Epithelial cell of prostate (primary cell): ENCODE measurements at regions not wholly inside any gene's neighbourhood (a gene's known extent, or its start where the extent isn't known, plus 50 kb on each side); places are given as distances from the start of the nearest gene placed in this dataset.

Experiments used
- DNase-seq: peaks from one replicate; pipeline ENCODE4 v3.0.0-alpha.2; 2011; ENCODE audit warnings: low read depth, low spot score
- H3K27ac ChIP-seq: fragments of 450-650 bp; 2 replicates; pipeline ENCODE4 v1.5.1; 2017; ENCODE audit warnings: mild to moderate bottlenecking

DNA sequence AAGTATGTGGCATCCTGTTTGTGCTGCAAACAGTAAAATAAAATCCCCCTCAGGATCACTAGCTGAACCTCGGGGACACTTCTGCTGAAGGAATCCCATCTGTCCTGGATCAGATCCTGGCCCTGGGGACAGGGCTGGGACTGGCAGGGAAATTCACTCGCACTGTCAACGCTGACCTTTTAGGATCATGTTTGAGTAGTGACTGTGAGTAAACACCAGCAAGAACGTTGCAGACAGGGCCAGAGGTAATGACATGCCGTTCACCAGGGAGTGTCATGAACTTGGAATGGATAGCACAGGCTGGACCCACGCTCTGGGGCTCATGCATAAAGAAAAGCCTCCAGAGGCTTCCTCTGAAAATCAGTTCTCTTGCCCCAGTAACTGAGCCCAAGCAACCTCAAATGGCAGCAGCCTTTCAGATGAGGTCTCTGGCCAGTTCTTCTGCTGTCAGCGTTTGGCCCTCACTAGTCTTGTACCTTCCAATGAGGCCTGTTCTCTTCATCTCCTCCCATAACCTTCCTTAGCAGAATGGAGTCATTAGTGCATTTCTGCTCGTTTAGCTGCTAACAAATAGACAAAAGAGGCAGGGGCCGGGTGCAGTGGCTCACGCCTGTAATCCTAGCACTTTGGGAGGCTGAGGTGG is 51.0 kb upstream of the BARX2 start:
- DNase-seq: no peak
- no peak overlapping the region for H3K27ac ChIP-seq

DNA sequence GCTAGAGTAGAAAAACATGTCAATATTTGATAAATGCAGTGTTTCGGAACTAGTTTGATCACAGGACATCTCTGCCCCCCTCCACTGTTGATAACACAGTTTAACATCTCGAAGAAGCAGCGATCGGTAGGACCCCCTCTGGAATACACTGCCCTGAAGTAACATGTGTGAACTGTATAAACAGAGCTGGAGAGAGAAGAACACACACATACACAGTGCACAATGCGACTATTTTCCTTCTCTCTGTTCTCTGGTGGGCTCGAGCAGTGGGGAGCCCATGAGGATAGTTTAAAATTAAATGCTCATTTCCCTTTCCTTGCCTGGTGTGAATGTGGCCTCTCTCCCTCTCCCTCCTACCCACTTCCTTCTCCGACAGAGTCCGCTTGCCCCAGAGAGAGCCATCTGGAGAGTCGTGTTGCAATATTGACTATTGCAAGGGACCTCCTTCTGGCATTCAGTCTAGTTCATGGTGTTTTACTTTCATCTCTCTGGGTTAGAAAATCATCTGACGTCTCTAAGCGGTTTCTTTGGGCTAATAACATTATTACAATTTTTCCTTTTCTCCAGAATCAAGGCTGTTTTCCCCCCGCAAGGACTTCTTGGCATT is 51.6 kb upstream of the BARX2 start:
- no peak for DNase-seq

DNA sequence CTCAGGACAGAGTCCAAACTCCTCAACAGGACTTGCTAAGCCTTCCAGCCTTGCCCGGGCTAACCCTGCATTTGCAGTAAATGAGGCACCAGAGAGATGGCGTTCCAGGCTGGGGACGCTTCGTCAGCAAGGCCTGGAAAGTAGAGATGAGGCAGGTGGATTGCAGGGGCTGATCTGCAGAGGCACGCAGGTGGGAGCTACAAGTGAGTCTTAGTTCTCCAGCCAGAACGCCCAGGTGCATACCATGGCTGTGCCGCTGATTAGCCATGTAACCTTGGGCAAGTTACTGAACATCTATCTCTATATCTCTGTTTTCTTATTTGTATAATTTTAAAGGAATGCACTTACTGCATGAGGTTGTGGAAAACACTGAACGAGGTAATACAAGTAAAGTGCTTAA is 52.7 kb upstream of the BARX2 start:
- H3K27ac ChIP-seq: no peak overlapping the region
- DNase-seq: no peak

More for the DNA sequence above, 51.6 kb upstream of the BARX2 start:
- no peak overlapping the region for H3K27ac ChIP-seq

DNA sequence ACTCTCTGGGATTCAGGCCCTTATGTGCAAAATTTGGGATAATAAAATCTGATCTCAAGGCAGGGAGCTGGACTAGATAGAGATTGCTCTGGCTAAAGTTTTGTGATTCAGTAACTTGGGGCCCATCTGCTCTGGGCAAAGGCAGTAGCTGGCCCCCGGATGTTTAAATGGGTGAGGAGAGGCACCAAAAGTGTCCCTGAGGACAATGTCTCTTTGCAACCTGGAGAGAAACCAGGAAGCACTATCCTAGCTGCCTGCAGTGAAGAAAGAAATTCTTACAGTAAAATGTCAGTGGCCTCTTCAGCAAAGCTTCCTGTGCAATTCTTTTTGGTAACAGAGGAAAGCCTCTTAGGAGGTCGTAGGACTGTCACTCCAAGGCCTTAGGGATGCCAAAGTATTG is 54.6 kb upstream of the BARX2 start:
- no peak overlapping the region for H3K27ac ChIP-seq
- no peak for DNase-seq

DNA sequence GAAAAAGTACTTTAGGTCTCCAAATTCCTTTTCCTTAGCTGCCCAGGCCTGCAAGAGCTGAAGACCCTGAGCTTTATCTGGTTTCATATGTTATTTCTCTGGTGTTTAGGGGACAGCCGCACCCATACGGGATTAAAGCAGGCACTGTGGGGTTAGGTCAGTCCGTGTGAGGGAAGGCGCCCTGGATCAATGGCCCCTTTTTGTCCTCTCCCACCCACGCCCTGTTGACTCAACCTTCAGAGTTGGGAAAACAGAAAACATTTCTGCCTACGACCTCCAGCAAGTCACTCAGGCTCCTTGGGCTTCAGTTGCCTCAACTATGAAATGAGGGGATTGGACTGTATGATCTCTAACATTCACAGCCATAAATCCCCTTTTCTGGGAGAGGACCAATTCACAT is 55.2 kb upstream of the BARX2 start:
- H3K27ac ChIP-seq: no peak overlapping the region
- no peak for DNase-seq

DNA sequence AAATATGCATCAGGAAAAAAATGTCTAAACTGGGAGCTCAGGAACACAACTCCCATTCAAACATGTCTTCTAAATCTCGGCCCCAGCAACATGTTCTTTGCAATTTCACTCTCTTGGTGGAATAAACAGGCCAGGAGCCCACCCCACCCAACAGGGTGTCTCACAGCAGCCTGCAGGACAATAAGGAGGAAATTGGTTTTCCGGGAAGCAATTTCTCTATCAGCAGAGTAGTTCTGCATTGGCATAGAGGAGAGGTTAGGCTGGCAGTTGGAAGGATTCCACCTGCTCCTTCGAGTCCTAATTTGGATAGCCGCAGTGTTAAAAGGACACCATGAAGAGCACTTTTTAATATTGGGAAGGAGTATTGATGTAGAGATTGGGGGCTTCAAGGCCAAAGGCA is 55.9 kb upstream of the BARX2 start:
- DNase-seq: no peak
- no peak overlapping the region for H3K27ac ChIP-seq

DNA sequence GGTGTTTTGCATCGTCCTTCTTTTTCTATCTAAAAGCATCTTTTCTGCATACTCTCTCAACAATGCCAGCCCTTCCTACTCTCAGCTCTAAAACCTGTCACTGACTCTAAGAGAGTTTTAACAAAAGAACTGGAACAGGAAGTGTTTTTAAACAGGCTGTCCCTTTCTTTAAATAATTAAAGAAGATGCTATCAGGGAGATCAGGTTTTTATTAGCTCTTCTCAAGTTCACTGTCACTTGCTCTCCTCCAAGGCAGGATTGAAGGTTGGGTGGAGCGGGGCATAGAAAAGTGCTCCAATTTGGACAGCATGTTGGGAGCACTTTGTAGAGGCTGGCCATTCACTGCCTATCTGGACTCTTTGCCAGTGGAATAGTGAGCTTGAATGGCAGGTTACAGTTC is 56.4 kb upstream of the BARX2 start:
- no peak overlapping the region for H3K27ac ChIP-seq
- DNase-seq: no peak

DNA sequence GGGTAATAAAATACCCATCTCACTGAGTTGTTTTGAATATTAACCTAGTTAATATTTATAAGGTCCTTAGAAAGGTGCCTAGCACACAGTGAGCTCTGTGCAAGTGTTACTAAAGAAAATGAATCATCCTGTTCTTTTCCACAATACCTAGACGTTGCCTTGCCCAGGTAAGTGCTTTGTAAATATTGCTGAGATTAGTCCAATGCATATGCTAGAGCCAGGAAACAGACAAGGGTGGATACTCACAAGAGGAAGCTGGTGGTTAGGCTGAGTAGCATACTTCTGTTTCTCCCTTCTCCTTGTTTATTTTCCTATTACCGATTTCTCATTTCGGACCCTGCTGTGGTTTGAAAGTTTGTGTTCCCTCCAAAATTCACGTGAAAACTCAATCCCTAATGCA is 58.1 kb upstream of the BARX2 start:
- H3K27ac ChIP-seq: peak overlapping the region; percentile 85
- peak; percentile 74 for DNase-seq

DNA sequence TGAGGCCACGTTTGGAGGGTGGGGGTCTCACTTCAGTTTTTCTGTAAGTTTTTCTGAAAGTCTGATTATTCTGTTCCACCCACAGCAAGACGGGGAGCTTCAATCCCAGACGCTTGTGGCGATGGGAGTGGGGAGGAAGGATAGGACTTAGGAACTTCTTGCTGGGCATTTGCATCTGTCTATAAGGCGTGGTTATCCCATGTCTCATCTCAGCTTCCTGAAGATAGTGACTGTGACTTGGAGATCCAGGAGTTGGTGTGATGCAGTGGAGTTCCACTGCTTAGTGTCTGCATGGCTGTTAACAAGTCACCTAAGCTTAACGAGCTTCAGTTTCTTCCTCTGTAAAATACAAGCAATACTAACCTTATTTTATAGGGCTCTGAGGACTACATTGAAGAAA is 58.9 kb upstream of the BARX2 start:
- peak overlapping the region; percentile 85 for H3K27ac ChIP-seq
- no peak for DNase-seq

DNA sequence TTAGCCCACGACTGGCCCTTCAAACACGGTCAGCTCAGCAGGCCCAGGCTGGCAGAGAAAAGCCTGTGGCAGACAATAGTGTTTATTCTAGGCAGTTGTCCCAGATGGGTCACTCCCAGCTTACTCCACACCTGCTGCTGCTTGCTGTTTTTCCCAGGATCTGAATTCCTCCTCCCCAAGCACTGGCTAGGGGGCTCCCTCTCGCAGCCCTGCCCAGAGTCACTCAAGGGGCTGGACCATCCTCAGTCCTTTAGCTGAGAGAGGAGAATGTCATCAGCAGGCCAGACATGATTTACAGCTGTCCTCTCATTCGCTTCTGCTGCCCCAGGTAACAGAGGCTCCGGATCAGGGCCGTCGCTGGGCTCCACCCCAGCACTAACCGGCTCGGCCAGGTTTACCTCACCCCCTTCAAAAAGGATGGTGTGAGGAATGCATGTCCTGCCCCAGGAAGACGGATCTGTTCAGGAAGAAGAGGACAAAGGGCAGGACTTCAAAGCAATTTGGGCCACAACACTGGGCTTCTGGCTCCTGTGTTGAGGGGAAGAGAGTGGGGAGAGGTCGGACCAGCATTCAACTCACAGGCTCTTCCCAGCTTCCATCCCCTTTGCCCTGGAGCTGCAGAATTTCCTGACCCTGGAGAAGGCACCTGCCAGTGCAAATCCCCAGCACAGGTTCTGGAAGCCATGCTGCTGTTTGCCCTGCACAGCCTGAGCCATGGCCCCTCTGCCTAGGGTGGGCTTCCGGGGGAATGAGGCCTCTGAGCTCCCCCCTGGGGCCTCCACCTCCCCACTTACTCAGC is 59.7 kb upstream of the BARX2 start:
- peak; percentile 24 for DNase-seq
- H3K27ac ChIP-seq: peak overlapping the region; percentile 85

DNA sequence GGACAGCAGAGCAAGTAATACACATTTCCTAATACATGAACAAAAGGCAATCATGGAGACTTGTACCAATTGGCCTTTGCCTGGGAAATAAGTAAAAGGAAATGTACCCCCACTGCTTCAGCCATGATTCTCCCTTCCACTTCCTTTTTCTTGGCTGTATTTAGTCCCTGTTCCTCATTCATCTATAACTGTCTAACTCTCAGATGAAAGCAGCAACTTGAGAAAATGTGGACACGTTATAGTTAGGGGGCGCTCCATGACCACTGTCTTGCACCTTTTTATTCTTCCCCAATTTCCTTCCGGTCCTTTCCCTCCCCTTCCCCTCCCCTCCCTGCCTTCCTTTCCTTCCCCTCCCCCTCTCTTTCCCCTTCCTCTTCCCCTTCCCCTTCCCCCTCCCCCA is 61.3 kb upstream of the BARX2 start:
- DNase-seq: no peak
- H3K27ac ChIP-seq: no peak overlapping the region

DNA sequence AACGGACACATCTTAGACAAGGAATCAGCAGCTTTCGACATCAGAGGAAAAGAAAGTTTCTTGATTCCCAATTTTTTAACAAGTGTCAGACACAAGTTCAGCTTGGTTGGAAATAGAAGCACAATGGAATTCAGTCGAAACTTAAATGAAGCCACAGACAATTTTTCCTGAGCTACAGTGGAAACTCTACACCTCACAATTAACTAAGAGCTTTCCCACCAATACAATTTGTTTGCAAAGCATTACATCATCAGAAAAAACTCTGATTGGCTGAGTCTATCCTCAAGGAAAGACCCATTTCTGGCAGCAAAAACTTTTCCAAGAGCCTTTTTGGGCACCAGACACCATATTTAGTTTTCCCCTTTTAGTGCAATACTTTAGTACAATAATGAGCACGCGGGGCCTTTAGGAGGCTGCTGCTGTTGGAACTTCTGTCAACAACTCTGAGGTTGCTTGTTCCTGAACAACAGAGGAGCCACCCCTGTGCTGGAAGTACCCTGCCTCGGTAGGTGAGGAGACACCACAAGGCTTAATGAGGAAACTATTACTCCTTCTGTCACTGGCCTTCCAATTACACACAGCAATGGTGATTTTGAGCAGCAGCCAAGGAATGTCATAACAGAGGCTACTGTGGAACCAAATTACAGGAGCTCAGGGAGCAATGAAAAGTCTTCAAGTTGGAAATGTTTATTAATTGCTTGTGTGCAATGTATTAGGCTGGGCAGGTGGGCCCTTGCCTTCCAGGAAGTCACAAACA is 61.9 kb upstream of the BARX2 start:
- no peak overlapping the region for H3K27ac ChIP-seq

DNA sequence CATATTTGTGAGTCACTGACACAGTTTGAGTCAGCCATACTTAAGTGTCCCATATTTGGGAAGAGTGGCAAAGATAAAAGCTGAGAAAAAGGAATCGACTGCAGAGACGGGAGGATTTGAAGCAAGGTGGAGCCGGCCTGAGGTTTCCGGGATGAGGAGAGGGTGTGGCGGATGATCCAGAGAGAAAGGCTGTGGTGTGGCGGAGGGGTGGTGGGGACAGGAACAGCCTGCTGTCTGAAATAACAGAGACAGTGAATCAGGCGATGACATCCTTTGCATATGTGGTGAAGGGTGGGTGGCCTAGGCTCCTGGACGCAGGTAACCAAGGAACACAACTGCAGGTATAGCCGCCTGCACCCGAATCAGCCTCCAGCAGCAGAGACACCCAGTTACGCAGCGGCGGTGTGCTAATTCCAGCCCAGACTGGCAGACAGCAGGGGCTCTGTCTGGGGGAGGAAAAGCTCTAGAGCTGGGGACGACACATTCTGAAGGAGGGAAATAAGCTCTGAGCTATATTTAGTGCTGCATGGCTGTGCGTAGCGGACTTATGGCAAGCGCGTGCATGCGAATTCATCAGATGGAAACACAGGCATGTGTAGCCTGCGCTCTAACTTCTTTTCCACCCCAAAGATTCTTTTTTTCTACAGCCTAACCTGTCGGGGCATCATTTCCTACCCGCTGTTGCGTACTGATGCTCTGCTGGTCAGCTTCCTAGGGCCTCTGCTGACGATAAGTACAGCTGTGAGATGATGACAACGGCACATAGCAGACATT is 62.7 kb upstream of the BARX2 start:
- H3K27ac ChIP-seq: no peak overlapping the region
- no peak for DNase-seq

More for the DNA sequence above, 61.9 kb upstream of the BARX2 start:
- no peak for DNase-seq

DNA sequence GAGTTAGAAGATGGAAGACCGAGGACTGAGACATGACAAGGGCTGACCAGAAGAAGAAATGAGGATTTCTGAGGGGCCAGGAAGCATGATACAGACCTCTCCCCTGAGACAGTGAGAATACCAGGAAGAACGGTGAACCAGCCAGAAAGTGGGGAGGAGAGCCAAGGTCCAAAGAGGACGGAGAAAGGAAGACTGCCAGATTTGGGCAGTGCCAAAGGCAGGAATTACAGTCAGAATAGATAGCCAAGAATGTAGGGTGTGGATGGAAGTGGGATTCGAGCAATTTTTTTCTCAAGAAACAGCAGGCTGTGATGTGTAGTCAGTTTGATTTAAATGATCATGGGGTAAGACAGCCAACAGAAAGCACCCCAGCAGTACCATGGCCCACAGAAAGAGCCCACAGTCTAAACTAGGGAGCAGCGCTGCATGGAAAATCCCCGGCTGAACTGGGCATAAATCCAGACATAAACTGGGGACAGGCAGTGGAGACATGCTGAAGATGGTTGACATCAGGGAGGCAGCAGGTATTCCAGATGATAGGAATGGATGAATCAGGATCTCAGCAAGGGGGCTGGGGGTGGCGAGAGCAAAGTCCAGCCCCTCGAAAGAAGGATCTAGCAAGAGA is 67.3 kb upstream of the BARX2 start:
- no peak for DNase-seq
- no peak overlapping the region for H3K27ac ChIP-seq

DNA sequence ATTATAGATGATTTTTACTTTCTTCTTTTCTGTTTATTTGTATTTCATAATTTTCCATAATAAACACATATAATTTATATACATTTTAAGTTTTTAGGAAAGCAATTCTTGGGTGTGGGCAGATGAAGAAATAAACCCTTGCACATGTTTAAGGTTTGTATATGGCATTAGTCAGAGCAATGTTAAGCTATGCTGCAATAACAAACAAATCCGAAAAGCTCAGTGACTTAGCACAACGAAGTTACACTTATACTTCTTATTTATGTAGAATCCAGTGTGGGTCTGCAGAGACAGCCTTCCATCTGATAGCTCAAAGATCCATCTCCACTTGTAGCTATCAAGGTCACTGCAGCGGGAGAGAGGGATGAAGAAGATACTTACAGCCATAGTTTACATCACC is 68.5 kb upstream of the BARX2 start:
- DNase-seq: no peak
- no peak overlapping the region for H3K27ac ChIP-seq

DNA sequence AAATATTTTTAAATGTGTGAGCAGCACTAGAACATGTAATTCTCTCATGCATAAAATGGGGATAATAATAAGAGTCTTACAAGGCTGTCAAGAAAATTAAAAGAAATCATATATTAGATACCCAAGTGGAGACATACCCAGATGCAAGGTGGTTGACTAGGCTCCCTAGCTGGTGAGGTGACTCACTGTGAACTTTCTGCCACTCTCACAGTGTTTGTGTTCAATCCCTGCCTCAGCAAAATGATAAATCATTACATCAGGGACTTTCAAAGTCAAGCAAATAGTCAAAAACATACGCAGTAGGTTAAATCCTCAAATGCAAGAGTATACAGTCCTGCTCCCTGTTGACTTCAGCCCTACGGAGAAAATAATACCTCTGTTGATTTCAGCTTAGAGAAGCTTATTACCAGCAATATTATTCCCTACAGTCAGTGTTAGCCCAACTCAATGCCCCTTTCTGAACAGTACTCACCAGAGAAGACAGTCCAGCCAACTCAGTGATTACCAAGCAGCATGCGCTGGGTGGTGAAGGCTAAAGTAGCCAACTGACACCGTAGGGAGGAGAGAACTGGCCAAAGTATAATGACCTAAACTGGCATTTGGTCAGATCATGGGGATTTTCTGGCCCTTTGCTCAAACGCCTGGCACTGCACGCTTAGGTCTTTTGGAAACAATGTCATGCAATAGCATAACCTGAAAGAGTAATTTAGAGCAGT is 73.1 kb upstream of the BARX2 start:
- no peak overlapping the region for H3K27ac ChIP-seq
- no peak for DNase-seq

DNA sequence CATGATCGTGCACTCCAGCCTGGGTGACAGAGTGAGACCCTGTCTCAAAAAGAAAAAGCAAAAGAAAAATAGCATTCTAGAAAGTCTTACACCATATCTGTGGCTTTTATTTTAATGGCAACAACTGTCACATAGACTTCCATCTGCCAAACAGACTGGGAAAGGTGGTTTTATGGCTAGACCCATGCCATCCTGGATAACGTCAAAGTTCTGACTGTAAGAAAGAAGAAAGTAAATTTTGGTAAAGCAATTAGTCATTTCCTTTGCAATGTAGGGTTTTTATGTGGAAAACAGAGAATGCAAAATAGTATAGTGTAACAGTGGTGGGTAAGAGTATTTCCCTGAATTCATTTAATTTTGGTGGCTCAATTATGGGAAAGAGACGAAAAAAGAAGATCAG is 75.5 kb upstream of the BARX2 start:
- no peak overlapping the region for H3K27ac ChIP-seq

DNA sequence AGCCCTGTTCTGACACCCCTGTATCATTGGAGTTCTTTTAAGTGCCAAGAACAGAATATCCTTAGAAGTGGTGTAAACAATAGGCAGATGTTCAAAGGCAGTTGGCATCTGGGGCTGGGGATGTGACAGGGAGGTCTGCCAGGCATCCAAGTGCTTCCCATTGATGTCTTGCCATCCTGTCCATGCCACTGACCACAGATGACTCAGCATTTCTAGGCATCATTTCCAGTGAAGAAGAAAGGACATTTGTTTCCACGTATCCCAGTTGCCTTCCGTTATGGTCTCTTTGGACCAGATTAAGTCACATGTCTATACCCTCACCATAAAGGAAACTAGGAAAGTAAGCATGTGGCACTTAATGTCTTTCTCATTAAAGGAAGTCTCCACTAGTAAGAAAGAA is 76.7 kb upstream of the BARX2 start:
- no peak for DNase-seq
- H3K27ac ChIP-seq: no peak overlapping the region

More for the DNA sequence above, 75.5 kb upstream of the BARX2 start:
- no peak for DNase-seq

DNA sequence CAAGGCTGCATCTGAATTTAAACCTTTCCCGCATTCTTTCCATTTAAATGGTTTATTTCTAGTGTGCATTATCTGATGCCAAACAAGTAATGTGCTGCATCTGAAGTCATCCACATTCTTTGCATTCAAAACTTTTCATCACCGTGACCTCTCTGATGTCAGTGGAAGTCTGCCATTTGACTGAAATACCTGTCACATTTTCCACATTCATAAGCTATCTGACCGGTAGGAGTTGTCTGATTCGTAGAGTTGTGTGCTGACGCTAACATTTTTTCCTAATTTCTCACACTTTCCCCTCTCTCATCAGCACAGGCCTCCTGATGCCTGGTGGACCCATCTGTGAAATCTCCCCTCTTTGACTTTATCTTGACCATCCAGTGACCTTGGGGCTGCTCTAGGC is 79.9 kb upstream of the BARX2 start:
- no peak overlapping the region for H3K27ac ChIP-seq
- DNase-seq: no peak
